OCI-LY3 (cell line): ENCODE measurements at regions not wholly inside any gene's neighbourhood (a gene's known extent, or its start where the extent isn't known, plus 50 kb on each side); places are given as distances from the start of the nearest gene placed in this dataset.

Source experiments
- H2AFZ ChIP-seq: fragments of 200-600, 300-600 bp; shearing (Covaris generic); 2 replicates; pipeline ENCODE4 v1.6.0; 2014; ENCODE audit warnings: antibody characterized with exemption, low read depth, low read length
- H3K27ac ChIP-seq: fragments of 200-600, 300-600 bp; sonication (generic); 2 replicates; pipeline ENCODE4 v1.5.1; 2014; ENCODE audit warnings: mild to moderate bottlenecking, low read length, moderate library complexity, mixed read lengths
- H3K27me3 ChIP-seq: fragments of 200-600, 300-600 bp; sonication (generic); 2 replicates; pipeline ENCODE4 v1.6.1; 2014; ENCODE audit warnings: low read depth, low read length, mixed read lengths
- H3K36me3 ChIP-seq: fragments of 200-600, 300-600 bp; sonication (generic); replicated peaks from 2 replicates; pipeline ENCODE3; 2014; ENCODE audit warnings: low read depth, low read length, mixed read lengths
- H3K4me1 ChIP-seq: fragments of 300-600, 200-600 bp; sonication (generic); 2 replicates; pipeline ENCODE4 v1.6.1; 2014; ENCODE audit warnings: low read length, mixed read lengths
- H3K4me2 ChIP-seq: fragments of 200-600, 300-600 bp; sonication (generic); 2 replicates; pipeline ENCODE4 v1.6.1; 2014; ENCODE audit warnings: low read length, mixed read lengths
- H3K4me3 ChIP-seq: fragments of 300-600, 200-600 bp; sonication (generic); 2 replicates; pipeline ENCODE4 v1.5.1; 2014; ENCODE audit warnings: antibody characterized with exemption, mild to moderate bottlenecking, low read length, moderate library complexity
- H3K79me2 ChIP-seq: fragments of 300-600, 200-600 bp; shearing (Covaris generic); 2 replicates; pipeline ENCODE4 v1.6.1; 2014; ENCODE audit warnings: mild to moderate bottlenecking, low read length, mixed read lengths
- H3K9ac ChIP-seq: fragments of 300-600, 200-600 bp; shearing (Covaris generic); 2 replicates; pipeline ENCODE4 v1.6.0; 2014; ENCODE audit warnings: mild to moderate bottlenecking, low read length, moderate library complexity
- H3K9me3 ChIP-seq: fragments of 200-600, 300-600 bp; shearing (Covaris generic); 2 replicates; pipeline ENCODE4 v1.6.1; 2014; ENCODE audit warnings: low read length, mixed read lengths; ENCODE audit not compliant: insufficient read depth
- H4K20me1 ChIP-seq: fragments of 200-600, 300-600 bp; sonication (generic); 2 replicates; pipeline ENCODE4 v1.6.1; 2016; ENCODE audit warnings: low read length, mixed read lengths; ENCODE audit not compliant: insufficient read depth
- EZH2phosphoT487 ChIP-seq: fragments of 200-600 bp; shearing (Covaris generic); IDR thresholded peaks from 2 replicates; pipeline ENCODE4 v1.6.1; 2018; ENCODE audit warnings: antibody characterized with exemption, mixed run types, low read depth
- TF ChIP-seq, protein P1 (sequence below): fragments of 200-600, 300-600 bp; sonication (generic); IDR thresholded peaks from 2 replicates; pipeline ENCODE4 v1.5.1; 2014; ENCODE audit warnings: antibody characterized with exemption, low read length, low read depth

DNA sequence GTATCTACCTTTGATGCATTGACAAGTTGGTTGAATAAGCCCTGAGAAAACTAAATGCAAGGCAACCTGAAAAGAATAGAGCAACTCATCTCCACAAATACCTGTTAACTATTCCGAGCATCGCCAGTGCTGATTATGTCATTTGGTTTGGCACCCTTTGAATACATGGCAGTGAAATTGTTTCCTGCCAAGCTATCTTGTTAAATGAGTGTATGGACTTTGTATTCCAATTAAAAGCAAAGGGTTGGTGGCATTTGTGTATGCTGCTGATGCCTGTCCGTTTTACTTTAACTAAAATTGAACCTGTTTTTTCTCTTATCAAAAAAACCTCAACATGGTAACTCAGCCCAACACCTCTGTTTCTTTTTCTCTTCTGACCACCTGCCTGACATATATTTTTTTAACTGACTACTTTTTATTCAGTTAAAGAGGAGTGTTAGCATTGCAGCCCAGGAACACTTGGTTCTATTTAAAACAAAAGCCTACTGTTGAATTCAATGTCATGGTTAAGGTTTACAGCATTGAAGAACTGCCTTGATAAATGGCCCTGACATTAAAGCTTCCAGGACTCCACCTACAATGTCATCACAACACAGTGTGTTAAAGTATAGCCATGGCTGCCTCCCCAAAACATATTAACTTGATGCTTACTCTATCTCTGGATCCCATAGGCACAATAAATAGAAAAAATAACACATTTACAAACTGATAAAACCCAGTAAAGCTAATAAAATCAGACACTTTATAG, 838.3 kb upstream of the NOVA1 start:
- TF ChIP-seq, protein P1, sequence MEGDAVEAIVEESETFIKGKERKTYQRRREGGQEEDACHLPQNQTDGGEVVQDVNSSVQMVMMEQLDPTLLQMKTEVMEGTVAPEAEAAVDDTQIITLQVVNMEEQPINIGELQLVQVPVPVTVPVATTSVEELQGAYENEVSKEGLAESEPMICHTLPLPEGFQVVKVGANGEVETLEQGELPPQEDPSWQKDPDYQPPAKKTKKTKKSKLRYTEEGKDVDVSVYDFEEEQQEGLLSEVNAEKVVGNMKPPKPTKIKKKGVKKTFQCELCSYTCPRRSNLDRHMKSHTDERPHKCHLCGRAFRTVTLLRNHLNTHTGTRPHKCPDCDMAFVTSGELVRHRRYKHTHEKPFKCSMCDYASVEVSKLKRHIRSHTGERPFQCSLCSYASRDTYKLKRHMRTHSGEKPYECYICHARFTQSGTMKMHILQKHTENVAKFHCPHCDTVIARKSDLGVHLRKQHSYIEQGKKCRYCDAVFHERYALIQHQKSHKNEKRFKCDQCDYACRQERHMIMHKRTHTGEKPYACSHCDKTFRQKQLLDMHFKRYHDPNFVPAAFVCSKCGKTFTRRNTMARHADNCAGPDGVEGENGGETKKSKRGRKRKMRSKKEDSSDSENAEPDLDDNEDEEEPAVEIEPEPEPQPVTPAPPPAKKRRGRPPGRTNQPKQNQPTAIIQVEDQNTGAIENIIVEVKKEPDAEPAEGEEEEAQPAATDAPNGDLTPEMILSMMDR: no peak
- no peak for TF ChIP-seq EZH2phosphoT487
- Histone ChIP-seq H3K27me3 (no peaks in the 10 kb centered on the region), H3K4me2 (no peak overlapping the region), H3K9ac (no peak overlapping the region), H3K36me3 (no peaks in the 10 kb centered on the region), H3K27ac (no peak overlapping the region), H3K4me1 (no peaks in the 10 kb centered on the region), H2AFZ (no peak overlapping the region), H3K79me2 (no peaks in the 10 kb centered on the region), H3K4me3 (no peak overlapping the region), H3K9me3 (no peaks in the 10 kb centered on the region), H4K20me1 (no peaks in the 10 kb centered on the region)

- no peak overlapping the region for H3K4me2 ChIP-seq
- TF ChIP-seq, protein P1: no peak
- no peak for TF ChIP-seq EZH2phosphoT487
- H3K4me1 ChIP-seq: no peaks in the 10 kb centered on the region
- no peaks in the 10 kb centered on the region for H4K20me1 ChIP-seq
- H3K27ac ChIP-seq: no peak overlapping the region
- no peak overlapping the region for H3K4me3 ChIP-seq
- H3K79me2 ChIP-seq: no peaks in the 10 kb centered on the region
- no peak overlapping the region for H2AFZ ChIP-seq
- no peaks in the 10 kb centered on the region for H3K9me3 ChIP-seq
- no peak overlapping the region for H3K9ac ChIP-seq
- H3K36me3 ChIP-seq: no peaks in the 10 kb centered on the region
- no peaks in the 10 kb centered on the region for H3K27me3 ChIP-seq
Observed at GRCh38 chr14:27484633-27485032, 886.8 kb upstream of the NOVA1 start.

DNA sequence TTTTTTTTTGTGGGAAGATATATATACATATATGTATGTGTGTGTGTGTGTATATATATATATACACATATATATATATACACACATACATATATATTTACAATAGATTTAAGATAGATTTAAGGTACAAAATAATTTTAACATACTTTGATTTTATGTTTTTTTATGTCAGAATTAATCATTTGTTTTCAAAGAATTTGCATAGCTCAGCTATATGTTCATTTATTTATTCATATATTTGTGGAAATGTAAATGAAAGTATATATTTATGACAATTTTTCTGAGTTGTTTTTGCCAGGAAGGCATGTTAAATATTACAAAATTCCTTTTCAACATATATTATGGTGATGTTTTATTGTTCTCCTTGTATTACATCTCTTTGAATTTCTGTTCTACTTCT, 887.4 kb upstream of the NOVA1 start:
- no peaks in the 10 kb centered on the region for H4K20me1 ChIP-seq
- no peaks in the 10 kb centered on the region for H3K9me3 ChIP-seq

GRCh38 chr14:27506272-27506671, 908.4 kb upstream of the NOVA1 start:
- Histone ChIP-seq H3K79me2 (no peaks in the 10 kb centered on the region), H3K4me2 (no peak overlapping the region), H3K36me3 (no peaks in the 10 kb centered on the region), H3K9ac (no peak overlapping the region), H2AFZ (no peak overlapping the region), H3K4me1 (no peaks in the 10 kb centered on the region), H4K20me1 (no peaks in the 10 kb centered on the region), H3K4me3 (no peak overlapping the region), H3K27me3 (no peaks in the 10 kb centered on the region), H3K27ac (no peak overlapping the region), H3K9me3 (no peaks in the 10 kb centered on the region)
- TF ChIP-seq EZH2phosphoT487: no peak
- TF ChIP-seq, protein P1: no peak

More for the DNA sequence above, 887.4 kb upstream of the NOVA1 start:
- Histone ChIP-seq H3K27me3 (no peaks in the 10 kb centered on the region), H3K27ac (no peak overlapping the region), H3K4me2 (no peak overlapping the region), H3K36me3 (no peaks in the 10 kb centered on the region), H3K79me2 (no peaks in the 10 kb centered on the region), H2AFZ (no peak overlapping the region), H3K4me1 (no peaks in the 10 kb centered on the region), H3K9ac (no peak overlapping the region), H3K4me3 (no peak overlapping the region)
- TF ChIP-seq, protein P1: no peak
- no peak for TF ChIP-seq EZH2phosphoT487
